ENCODE measurements at regions not wholly inside any gene's neighbourhood (a gene's known extent, or its start where the extent isn't known, plus 50 kb on each side); places are given as distances from the start of the nearest gene placed in this dataset.

- no peak for TF ChIP-seq EZH2 (IDR thresholded peaks at IDR 0.05; ENCODE audit: borderline replicate concordance, insufficient read depth, low read length, poor library complexity, severe bottlenecking)
- TF ChIP-seq MXI1 (conservative IDR thresholded peaks at IDR 0.05; ENCODE audit: poor library complexity, severe bottlenecking), result no peak
- no peak for TF ChIP-seq TAF1 (IDR thresholded peaks at IDR 0.05; ENCODE audit: low read depth)
- no peak for TF ChIP-seq REST (IDR thresholded peaks at IDR 0.05; ENCODE audit: borderline replicate concordance)
- no peak for TF ChIP-seq POLR2AphosphoS5 (IDR thresholded peaks at IDR 0.05)
- TF ChIP-seq, protein P1, sequence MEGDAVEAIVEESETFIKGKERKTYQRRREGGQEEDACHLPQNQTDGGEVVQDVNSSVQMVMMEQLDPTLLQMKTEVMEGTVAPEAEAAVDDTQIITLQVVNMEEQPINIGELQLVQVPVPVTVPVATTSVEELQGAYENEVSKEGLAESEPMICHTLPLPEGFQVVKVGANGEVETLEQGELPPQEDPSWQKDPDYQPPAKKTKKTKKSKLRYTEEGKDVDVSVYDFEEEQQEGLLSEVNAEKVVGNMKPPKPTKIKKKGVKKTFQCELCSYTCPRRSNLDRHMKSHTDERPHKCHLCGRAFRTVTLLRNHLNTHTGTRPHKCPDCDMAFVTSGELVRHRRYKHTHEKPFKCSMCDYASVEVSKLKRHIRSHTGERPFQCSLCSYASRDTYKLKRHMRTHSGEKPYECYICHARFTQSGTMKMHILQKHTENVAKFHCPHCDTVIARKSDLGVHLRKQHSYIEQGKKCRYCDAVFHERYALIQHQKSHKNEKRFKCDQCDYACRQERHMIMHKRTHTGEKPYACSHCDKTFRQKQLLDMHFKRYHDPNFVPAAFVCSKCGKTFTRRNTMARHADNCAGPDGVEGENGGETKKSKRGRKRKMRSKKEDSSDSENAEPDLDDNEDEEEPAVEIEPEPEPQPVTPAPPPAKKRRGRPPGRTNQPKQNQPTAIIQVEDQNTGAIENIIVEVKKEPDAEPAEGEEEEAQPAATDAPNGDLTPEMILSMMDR (IDR thresholded peaks at IDR 0.05; ENCODE audit: poor library complexity, severe bottlenecking), result no peak
- TF ChIP-seq SMC3 (conservative IDR thresholded peaks at IDR 0.05; ENCODE audit: poor library complexity), result no peak
- no peak for TF ChIP-seq EP300 (conservative IDR thresholded peaks at IDR 0.05; ENCODE audit: poor library complexity, severe bottlenecking)
Measured at GRCh38 chr12:88876857-88877256, 296.6 kb upstream of the KITLG start.
